Activated naive CD4-positive, alpha-beta T cell treated with anti-CD3 and anti-CD28 coated beads, Interleukin-2, amount 10 ng/mL, durations not matched to agents 7 days and 5 days (primary cell): ENCODE measurements at regions not wholly inside any gene's neighbourhood (a gene's known extent, or its start where the extent isn't known, plus 50 kb on each side); places are given as distances from the start of the nearest gene placed in this dataset.

Experiments
- CTCF ChIA-PET: fragments of 350-600 bp; sonication (Branson Sonifier 250); formaldehyde crosslinking; loops from one replicate; lab custom pipeline; 2021; ENCODE audit warnings: antibody characterized with exemption; lab: Charles Lee
- DNase-seq: peaks from one replicate; pipeline ENCODE4 v3.0.0-alpha.2; 2020
- H3K27ac Mint-ChIP-seq: one replicate; pipeline ENCODE4 v1.8.0; 2021; ENCODE audit warnings: mild to moderate bottlenecking, moderate library complexity, mixed read lengths
- H3K27me3 Mint-ChIP-seq: one replicate; pipeline ENCODE4 v1.8.0; 2021; ENCODE audit warnings: mild to moderate bottlenecking, mixed read lengths
- H3K36me3 Mint-ChIP-seq: one replicate; pipeline ENCODE4 v1.8.0; 2021; ENCODE audit warnings: mixed read lengths
- H3K4me1 Mint-ChIP-seq: one replicate; pipeline ENCODE4 v1.8.0; 2021; ENCODE audit warnings: mixed read lengths
- H3K4me3 Mint-ChIP-seq: one replicate; pipeline ENCODE4 v1.8.0; 2021; ENCODE audit warnings: mild to moderate bottlenecking, moderate library complexity, mixed read lengths
- H3K9me3 Mint-ChIP-seq: one replicate; pipeline ENCODE4 v1.8.0; 2021; ENCODE audit warnings: mixed read lengths

DNA sequence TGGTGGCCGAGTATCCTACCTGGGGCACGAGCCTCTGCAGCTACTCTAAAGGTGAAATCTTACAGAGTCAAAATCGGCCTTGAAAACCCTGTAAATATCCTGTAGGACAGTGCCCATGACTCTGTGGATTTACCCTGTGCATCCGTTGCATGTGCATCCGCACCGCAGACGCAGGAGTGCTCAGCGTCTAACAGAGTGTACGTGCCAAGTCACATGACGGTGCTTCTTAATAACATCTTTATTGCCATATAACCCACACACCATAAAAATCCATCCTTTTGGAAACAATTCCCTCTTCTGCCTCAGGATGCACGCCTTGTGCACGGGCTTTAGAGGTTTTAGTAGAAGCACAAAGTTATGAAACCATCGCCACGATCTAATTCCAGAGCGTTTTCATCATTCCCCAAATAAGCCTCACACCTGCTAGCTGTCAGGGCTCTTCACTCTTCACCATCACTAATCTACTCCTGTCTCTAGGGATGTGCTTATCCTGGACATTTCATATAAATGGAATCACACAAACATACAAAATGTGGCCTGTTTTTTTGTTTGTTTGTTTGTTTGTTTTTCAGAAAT is 384.5 kb upstream of the SULF2 start:
- H3K27me3 Mint-ChIP-seq = peaks cover 20% of the 10 kb centered on the region
- DNase-seq = no peak
- CTCF ChIA-PET = no interaction called here
- H3K9me3 Mint-ChIP-seq = no peaks in the 10 kb centered on the region
- H3K27ac Mint-ChIP-seq = no peak overlapping the region
- H3K4me1 Mint-ChIP-seq = no peaks in the 10 kb centered on the region
- no peaks in the 10 kb centered on the region for H3K36me3 Mint-ChIP-seq
- no peak overlapping the region for H3K4me3 Mint-ChIP-seq

- CTCF ChIA-PET = no interaction called here
Observed at GRCh38 chr20:48166082-48166835, 381.0 kb upstream of the SULF2 start.

GRCh38 chr20:48165401-48165685 is 380.1 kb upstream of the SULF2 start:
- CTCF ChIA-PET = no interaction called here
- Mint-ChIP-seq H3K4me1 (no peaks in the 10 kb centered on the region), H3K27me3 (peaks cover 3% of the 10 kb centered on the region), H3K4me3 (no peak overlapping the region), H3K27ac (no peak overlapping the region), H3K36me3 (no peaks in the 10 kb centered on the region), H3K9me3 (no peaks in the 10 kb centered on the region)
- no peak for DNase-seq

More at GRCh38 chr20:48166082-48166835, 381.0 kb upstream of the SULF2 start:
- no peak for DNase-seq
- Mint-ChIP-seq H3K9me3 (no peaks in the 10 kb centered on the region), H3K27ac (no peak overlapping the region), H3K4me3 (no peak overlapping the region), H3K27me3 (peaks cover 8% of the 10 kb centered on the region), H3K36me3 (no peaks in the 10 kb centered on the region), H3K4me1 (no peaks in the 10 kb centered on the region)

DNA sequence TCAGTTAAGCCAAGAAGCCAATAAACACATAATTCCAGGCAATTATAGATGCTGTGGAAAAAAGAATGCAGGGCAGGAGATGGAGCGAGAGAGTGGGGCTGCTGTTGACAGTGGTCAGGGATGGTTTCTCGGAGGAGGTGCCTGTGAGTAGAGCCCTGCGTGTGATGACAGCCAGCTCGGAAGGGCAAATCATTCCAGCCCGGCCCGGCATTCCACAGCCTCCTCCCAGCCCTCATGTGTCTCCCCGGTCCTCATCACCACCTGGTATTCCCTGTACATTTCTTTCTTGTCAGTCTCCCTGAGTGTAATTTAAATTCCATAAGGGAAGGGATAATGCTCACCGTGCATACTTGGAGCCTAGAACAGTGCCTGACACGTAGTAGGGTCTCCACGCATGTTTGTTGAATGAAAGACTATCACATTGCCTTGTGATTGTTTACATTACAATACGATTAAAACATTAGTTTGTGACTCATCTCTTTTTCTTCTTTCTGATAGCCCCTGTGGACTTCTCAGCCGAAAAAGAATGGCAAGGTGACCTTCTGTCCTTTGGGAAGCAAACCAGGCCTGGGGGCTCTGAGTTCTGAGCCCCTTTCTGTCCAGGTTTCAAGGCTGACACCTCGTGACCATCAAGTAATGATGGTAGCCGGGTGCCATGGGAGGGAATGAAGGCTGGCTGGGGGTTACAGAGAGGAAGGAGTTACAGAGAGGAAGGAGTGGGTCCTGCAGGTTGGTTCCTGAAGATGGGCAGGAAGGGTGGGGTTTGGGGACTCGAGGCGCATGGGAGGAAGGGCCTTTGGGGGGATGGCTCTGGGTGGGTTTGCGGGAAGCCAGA is 379.5 kb upstream of the SULF2 start:
- Mint-ChIP-seq H3K4me3 (no peak overlapping the region), H3K27ac (no peak overlapping the region), H3K27me3 (peaks cover 3% of the 10 kb centered on the region), H3K9me3 (no peaks in the 10 kb centered on the region), H3K36me3 (no peaks in the 10 kb centered on the region), H3K4me1 (no peaks in the 10 kb centered on the region)
- CTCF ChIA-PET = no interaction called here
- no peak for DNase-seq

GRCh38 chr20:48164034-48164433 is 378.8 kb upstream of the SULF2 start:
- Mint-ChIP-seq H3K27ac (no peak overlapping the region), H3K4me1 (no peaks in the 10 kb centered on the region), H3K9me3 (no peaks in the 10 kb centered on the region), H3K27me3 (peaks cover 3% of the 10 kb centered on the region), H3K4me3 (no peak overlapping the region), H3K36me3 (no peaks in the 10 kb centered on the region)
- CTCF ChIA-PET = no interaction called here
- no peak for DNase-seq

DNA sequence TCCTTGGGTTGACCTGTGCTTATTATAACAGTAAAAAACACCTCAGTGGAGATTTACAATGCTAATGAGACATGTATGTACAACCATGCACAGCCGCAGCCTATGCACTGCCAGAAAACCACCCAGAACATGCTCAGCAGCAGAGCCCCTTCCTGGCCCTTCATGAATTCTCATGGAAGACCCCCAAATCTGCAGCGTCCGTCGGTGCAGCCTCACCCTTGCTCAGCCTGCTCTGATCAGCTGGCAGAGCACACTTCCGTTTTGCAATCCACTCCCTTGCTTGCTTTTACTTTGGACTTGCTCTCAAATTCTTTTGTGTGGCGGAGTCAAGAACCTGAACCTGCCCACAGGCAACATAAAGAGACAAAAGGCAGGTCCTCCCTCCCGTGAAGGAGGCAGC is 378.2 kb upstream of the SULF2 start:
- Mint-ChIP-seq H3K36me3 (no peaks in the 10 kb centered on the region), H3K27ac (no peak overlapping the region), H3K27me3 (peaks cover 3% of the 10 kb centered on the region), H3K4me3 (no peak overlapping the region), H3K9me3 (no peaks in the 10 kb centered on the region), H3K4me1 (no peaks in the 10 kb centered on the region)
- no peak for DNase-seq
- CTCF ChIA-PET = no interaction called here

DNA sequence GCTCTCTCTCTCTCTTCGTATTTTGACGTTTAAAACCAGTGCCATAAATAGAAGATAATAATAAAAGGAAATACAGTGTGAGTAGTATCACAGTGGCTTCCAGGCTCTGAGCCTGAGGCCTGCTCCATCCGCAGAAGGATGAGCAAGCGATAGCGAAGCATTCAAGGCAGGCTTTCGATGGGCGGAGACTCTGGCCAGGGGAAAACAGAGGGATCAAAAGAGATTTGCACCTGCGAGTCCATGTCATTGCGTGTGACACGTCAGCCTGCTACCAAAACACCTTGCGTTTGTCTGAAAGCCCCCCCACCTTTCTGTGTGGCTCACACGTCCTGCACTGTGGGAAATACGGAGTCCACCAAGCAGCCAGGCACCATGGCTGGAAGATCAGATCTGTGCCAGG is 377.3 kb upstream of the SULF2 start:
- Mint-ChIP-seq H3K4me1 (no peaks in the 10 kb centered on the region), H3K36me3 (no peaks in the 10 kb centered on the region), H3K27ac (no peak overlapping the region), H3K27me3 (peaks cover 8% of the 10 kb centered on the region), H3K4me3 (no peak overlapping the region), H3K9me3 (no peaks in the 10 kb centered on the region)
- CTCF ChIA-PET = no interaction called here
- no peak for DNase-seq

DNA sequence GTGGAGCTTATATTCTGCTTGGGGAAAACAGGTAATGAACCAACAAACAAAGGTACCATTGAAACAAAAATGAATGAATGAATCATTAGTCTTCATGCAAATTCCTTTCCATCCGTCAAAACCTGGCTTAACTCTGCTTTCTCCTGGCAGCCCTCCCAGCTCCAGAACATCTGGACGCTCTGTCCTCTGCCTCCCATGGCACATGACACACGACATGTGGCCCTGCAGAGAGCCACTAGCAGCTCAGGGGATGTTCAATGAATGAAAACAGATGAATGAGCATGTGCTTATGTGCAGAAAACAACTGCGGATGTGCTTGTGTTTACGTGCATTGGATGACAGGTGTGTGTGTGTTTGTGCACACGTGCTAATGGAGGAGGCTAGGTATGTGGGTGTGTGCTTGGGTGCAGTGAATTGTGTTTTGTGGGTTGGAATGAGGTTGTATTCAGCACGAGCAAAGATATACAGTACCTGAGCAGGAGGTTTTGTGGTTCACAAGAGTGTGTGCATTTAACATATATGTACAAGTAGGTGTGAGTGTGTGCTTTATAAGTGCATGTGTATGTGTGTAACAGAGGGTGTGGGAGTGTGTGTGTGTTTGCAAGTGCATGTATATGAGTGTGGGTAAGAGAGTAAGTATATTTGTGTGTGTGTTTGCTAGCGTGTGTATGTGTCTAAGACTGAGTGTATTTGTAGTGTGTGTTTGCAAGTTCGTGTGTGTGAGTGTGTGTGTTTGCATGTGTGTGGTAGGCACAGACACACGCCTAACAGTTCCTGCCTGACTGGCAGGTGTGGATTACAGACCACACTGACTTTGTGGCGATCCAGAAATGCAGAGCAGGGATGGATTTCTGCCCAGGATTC is 374.1 kb upstream of the SULF2 start:
- no peak overlapping the region for H3K4me3 Mint-ChIP-seq
- no peaks in the 10 kb centered on the region for H3K36me3 Mint-ChIP-seq
- H3K27me3 Mint-ChIP-seq = peaks cover 8% of the 10 kb centered on the region
- H3K4me1 Mint-ChIP-seq = no peaks in the 10 kb centered on the region
- no peak overlapping the region for H3K27ac Mint-ChIP-seq
- CTCF ChIA-PET = no interaction called here
- no peak for DNase-seq
- peaks cover 5% of the 10 kb centered on the region for H3K9me3 Mint-ChIP-seq

DNA sequence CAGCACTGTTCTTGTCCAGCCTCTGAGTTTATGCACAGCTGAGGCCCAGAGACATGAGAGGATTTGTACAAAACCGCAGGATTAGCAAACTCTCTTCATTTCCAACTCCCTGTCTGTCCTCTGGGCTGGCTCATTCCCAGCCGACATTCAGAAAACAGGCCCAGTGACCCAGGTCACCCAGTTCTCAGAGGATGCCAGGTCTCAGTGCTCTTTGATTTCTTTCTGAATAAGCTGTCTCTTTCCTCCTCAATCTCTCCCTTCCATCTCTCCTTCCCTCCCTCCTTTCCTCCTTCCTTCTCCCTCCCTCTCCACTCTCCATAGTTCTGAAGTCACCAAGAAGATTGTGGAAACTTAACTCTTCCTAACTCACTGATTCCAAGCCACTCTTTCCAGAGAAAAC is 372.7 kb upstream of the SULF2 start:
- peaks cover 8% of the 10 kb centered on the region for H3K27me3 Mint-ChIP-seq
- CTCF ChIA-PET = no interaction called here

DNA sequence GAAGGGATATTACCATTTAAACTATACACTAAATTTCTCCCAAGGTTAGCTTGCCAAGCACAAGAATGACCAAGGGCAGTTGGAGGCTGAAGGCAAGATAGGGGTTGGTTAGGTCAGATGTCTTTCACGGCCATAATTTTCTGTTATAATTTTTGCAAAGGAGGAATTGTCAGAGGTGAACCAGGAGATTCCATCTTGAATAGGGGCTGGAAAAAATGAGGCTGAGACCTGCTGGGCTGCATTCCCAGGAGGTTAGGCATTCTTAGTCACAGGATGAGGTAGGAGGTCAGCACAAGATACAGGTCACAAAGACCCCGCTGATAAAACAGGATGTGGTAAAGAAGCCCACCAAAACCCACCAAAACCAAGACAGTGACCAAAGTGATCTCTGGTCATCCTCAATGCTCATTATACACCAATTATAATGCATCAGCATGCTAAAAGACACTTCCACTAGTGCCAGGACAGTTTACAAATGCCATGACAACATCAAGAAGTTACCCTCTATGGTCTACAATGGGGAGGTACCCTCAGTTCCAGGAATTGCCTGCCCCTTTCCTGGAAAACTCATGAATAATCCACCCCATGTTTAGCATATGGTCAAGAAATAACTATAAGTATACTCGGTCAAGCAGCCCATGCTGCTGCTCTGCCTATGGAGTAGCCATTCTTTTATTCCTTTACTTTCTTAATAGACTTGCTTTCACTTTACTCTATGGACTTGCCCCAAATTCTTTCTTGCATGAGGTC is 371.8 kb upstream of the SULF2 start:
- H3K27ac Mint-ChIP-seq = no peak overlapping the region
- CTCF ChIA-PET = no interaction called here
- H3K4me1 Mint-ChIP-seq = no peaks in the 10 kb centered on the region
- no peak overlapping the region for H3K4me3 Mint-ChIP-seq
- peaks cover 5% of the 10 kb centered on the region for H3K9me3 Mint-ChIP-seq
- H3K36me3 Mint-ChIP-seq = no peaks in the 10 kb centered on the region
- DNase-seq = no peak
- peaks cover 8% of the 10 kb centered on the region for H3K27me3 Mint-ChIP-seq

More for the DNA sequence above, 372.7 kb upstream of the SULF2 start:
- H3K4me3 Mint-ChIP-seq = no peak overlapping the region
- DNase-seq = no peak
- H3K4me1 Mint-ChIP-seq = no peaks in the 10 kb centered on the region
- H3K36me3 Mint-ChIP-seq = no peaks in the 10 kb centered on the region
- no peak overlapping the region for H3K27ac Mint-ChIP-seq
- H3K9me3 Mint-ChIP-seq = peaks cover 5% of the 10 kb centered on the region

GRCh38 chr20:48156521-48156920 is 371.2 kb upstream of the SULF2 start:
- H3K9me3 Mint-ChIP-seq = peaks cover 5% of the 10 kb centered on the region
- H3K36me3 Mint-ChIP-seq = no peaks in the 10 kb centered on the region
- DNase-seq = no peak
- no peak overlapping the region for H3K4me3 Mint-ChIP-seq
- H3K27ac Mint-ChIP-seq = no peak overlapping the region
- CTCF ChIA-PET = no interaction called here
- H3K4me1 Mint-ChIP-seq = no peaks in the 10 kb centered on the region
- peaks cover 8% of the 10 kb centered on the region for H3K27me3 Mint-ChIP-seq

DNA sequence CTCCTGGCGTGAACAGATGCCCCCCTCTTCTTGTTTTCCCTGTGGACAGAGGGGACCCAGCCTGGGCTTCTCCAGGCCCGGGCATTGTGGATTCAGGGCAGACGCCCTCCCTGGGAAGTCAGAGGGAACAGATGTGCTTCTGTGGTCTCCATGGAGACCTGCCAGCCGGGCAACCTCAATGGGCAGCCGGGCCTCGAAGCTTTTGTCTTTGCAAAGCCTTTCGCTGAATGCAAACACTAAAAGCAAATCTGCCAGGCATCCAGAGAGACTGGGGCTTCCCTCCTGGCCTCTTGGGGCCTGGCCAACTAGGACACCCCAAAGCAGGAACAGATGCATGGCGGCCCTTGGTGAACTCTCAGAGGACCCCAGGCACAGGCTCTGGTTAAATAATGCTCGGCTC is 370.0 kb upstream of the SULF2 start:
- Mint-ChIP-seq H3K9me3 (peaks cover 5% of the 10 kb centered on the region), H3K27me3 (peaks cover 6% of the 10 kb centered on the region), H3K4me3 (no peak overlapping the region), H3K4me1 (no peaks in the 10 kb centered on the region), H3K36me3 (no peaks in the 10 kb centered on the region), H3K27ac (no peak overlapping the region)
- DNase-seq = no peak
- CTCF ChIA-PET = no interaction called here

DNA sequence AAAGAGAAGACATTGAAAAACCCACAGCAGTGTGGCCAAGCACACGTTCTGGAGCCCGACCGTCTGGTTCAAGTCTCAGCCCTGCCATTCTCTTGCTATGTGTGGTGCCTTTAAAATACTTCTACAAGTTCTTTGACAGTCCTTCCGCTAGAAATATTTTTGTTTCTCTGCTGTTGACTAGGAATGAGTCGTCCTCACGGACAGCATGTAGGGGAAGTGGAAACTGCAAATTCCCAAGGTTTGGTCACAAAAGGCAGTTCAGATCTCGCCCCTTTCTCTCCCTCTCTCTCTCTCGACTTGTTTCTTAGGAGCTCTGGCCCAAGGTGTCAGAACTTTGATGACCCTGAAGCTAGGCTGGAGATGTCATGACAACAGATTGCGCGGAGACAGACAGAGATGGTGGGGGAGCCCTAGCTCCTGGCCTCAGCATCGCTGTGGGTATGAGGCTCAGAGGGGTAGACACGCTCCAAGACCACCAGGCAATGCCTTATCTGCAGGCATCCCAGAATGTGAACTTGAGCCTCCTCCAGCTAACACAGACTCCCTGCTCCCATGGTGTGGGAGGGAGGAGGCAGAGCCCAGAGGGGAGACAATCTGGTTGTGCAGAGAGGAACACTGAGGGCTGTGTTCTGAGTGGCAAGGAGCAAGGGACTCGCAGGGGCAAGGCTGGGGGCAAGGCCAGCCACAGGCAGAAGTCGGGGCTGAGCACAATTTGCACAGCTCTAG is 368.9 kb upstream of the SULF2 start:
- Mint-ChIP-seq H3K4me1 (no peaks in the 10 kb centered on the region), H3K4me3 (no peak overlapping the region), H3K36me3 (no peaks in the 10 kb centered on the region), H3K27ac (no peak overlapping the region), H3K27me3 (peaks cover 6% of the 10 kb centered on the region), H3K9me3 (peaks cover 5% of the 10 kb centered on the region)
- CTCF ChIA-PET = no interaction called here
- DNase-seq = no peak
